Mesendoderm (in vitro differentiated cells): ENCODE measurements at regions not wholly inside any gene's neighbourhood (a gene's known extent, or its start where the extent isn't known, plus 50 kb on each side); places are given as distances from the start of the nearest gene placed in this dataset.
"Not testable (repeated sequence)": the region's sequence is repeated elsewhere in the genome, so short reads cannot be mapped to it uniquely, and the experiment has no call there.

Source experiments
- DNase-seq: peaks from one replicate; pipeline ENCODE4 v3.0.0; 2013
- H2AK5ac ChIP-seq: 2 replicates; pipeline ENCODE4 v1.6.1; 2013; ENCODE audit warnings: low read length, inconsistent platforms
- H2BK120ac ChIP-seq: 2 replicates; pipeline ENCODE4 v1.6.1; 2013; ENCODE audit warnings: low read depth, mild to moderate bottlenecking, low read length, moderate library complexity, mixed read lengths
- H2BK15ac ChIP-seq: replicated peaks from 2 replicates; pipeline ENCODE4 v1.6.1; 2013; ENCODE audit warnings: low read depth, mild to moderate bottlenecking, moderate library complexity
- H2BK5ac ChIP-seq: 2 replicates; pipeline ENCODE4 v1.6.1; 2013; ENCODE audit warnings: low read length, inconsistent platforms
- H3K18ac ChIP-seq: 2 replicates; pipeline ENCODE4 v1.6.1; 2013; ENCODE audit warnings: mild to moderate bottlenecking, low read length, mixed read lengths
- H3K23ac ChIP-seq: one replicate; pipeline ENCODE4 v1.6.1; 2013; ENCODE audit warnings: low read length
- H3K27ac ChIP-seq: 2 replicates; pipeline ENCODE4 v1.5.1; 2013; ENCODE audit warnings: low read depth, mild to moderate bottlenecking, inconsistent platforms, low read length, moderate library complexity
- H3K27me3 ChIP-seq: 2 replicates; pipeline ENCODE4 v1.6.1; 2013; ENCODE audit warnings: low read length, control low read depth, mild to moderate bottlenecking, inconsistent platforms; ENCODE audit not compliant: insufficient read depth, poor library complexity
- H3K36me3 ChIP-seq: 2 replicates; pipeline ENCODE4 v1.6.1; 2013; ENCODE audit warnings: low read length, inconsistent platforms; ENCODE audit not compliant: control insufficient read depth, insufficient read depth
- H3K4ac ChIP-seq: one replicate; pipeline ENCODE4 v1.6.1; 2013; ENCODE audit warnings: low read depth, mild to moderate bottlenecking, low read length, moderate library complexity
- H3K4me1 ChIP-seq: 2 replicates; pipeline ENCODE4 v1.6.1; 2013; ENCODE audit warnings: low read depth, low read length, inconsistent platforms; ENCODE audit not compliant: control insufficient read depth
- H3K4me2 ChIP-seq: 2 replicates; pipeline ENCODE4 v1.6.1; 2013; ENCODE audit warnings: low read length
- H3K4me3 ChIP-seq: 2 replicates; pipeline ENCODE4 v1.5.1; 2013; ENCODE audit warnings: mild to moderate bottlenecking, low read length
- H3K56ac ChIP-seq: one replicate; pipeline ENCODE4 v1.6.1; 2013; ENCODE audit warnings: low read length
- H3K79me1 ChIP-seq: 2 replicates; pipeline ENCODE4 v1.6.1; 2013; ENCODE audit warnings: low read length, inconsistent platforms
- H3K79me2 ChIP-seq: 2 replicates; pipeline ENCODE4 v1.6.1; 2013; ENCODE audit warnings: mild to moderate bottlenecking, low read length; ENCODE audit not compliant: control insufficient read depth, insufficient read depth
- H3K9ac ChIP-seq: 2 replicates; pipeline ENCODE4 v1.6.1; 2013; ENCODE audit warnings: low read length, inconsistent platforms
- H4K5ac ChIP-seq: one replicate; pipeline ENCODE4 v1.6.1; 2013; ENCODE audit warnings: low read length
- H4K8ac ChIP-seq: one replicate; pipeline ENCODE4 v1.6.1; 2013; ENCODE audit warnings: low read depth, mild to moderate bottlenecking, control low read depth, low read length, moderate library complexity
- WGBS: extraction: QIAGEN DNeasy Blood & Tissue Kit; methylation state at CpG from one replicate; pipeline ENCODE4 v1.1.7; 2013; ENCODE audit warnings: low lambda C conversion rate, missing lambda C conversion rate; ENCODE audit not compliant: insufficient coverage; ENCODE audit errors: extremely low coverage; 5-methylcytosine and 5-hydroxymethylcytosine counted together

DNA sequence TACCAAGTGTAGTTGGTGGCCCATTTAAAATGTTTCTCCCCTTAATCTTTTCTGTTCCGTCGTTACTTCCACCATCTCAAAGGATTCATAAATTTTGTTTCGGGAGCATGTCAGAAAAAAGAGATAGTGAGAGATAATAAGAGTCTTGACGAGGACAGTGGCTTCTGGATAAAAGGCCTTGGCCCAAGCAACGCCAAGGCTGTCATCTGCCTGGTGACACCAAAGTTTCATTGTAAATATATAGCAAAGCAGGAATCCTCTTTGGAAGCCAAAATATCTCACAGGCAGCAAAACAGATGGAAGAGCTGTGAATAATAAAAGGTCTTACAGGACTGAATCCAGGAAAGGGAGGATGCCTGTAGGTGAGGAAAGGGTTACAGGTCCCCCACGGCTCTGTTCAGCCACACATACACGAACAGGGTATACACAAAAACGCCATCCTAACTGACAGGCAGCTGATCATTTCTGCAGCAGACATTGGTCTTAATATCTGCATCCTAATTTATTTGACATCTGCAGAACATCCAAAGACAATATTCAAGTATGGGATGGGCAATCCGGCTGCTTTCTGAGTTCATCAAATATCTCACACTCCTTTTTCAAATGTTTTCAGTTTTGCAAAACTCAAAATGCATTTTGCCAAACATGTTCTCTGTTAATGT lies 382.8 kb downstream of the OSR1 start:
- Histone ChIP-seq H4K5ac (no peak overlapping the region), H2AK5ac (no peak overlapping the region), H3K9ac (no peak overlapping the region), H2BK120ac (no peak overlapping the region), H2BK15ac (no peak overlapping the region), H3K18ac (no peak overlapping the region), H3K4me3 (no peak overlapping the region), H3K79me2 (no peaks in the 10 kb centered on the region), H3K27me3 (no peaks in the 10 kb centered on the region), H3K4me2 (no peak overlapping the region), H3K23ac (no peak overlapping the region), H3K27ac (no peak overlapping the region), H3K56ac (no peak overlapping the region), H3K36me3 (no peaks in the 10 kb centered on the region), H2BK5ac (no peak overlapping the region), H3K79me1 (no peaks in the 10 kb centered on the region), H4K8ac (no peak overlapping the region), H3K4me1 (no peaks in the 10 kb centered on the region), H3K4ac (no peak overlapping the region)
- no CpG with 5 or more reads among the region's 9 CpGs for WGBS
- DNase-seq, result no peak

DNA sequence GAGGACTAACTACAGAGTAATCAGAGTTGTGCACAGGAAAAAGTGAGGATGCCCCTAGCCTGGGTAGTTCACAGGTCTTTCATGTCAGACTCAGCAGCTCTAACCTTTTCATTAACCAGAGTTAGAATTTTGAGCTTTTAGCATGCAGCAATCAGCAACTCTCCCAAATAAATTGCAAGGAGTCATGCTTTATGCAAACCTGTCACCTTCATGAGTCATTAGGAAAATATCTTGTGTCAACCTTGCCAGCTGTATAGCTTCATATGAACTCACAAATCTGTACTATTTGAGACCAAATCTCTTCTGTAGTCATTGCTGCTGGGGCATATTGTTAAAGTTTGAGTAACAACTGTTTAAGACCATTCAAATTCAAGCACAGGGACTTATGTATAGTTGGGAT lies 382.3 kb upstream of the NT5C1B start:
- Histone ChIP-seq H4K8ac (no peak overlapping the region), H3K36me3 (no peaks in the 10 kb centered on the region), H3K79me1 (no peaks in the 10 kb centered on the region), H3K4me2 (no peak overlapping the region), H2AK5ac (no peak overlapping the region), H3K18ac (no peak overlapping the region), H3K27ac (no peak overlapping the region), H2BK15ac (no peak overlapping the region), H3K4me1 (no peaks in the 10 kb centered on the region), H3K4ac (no peak overlapping the region), H4K5ac (no peak overlapping the region), H2BK120ac (no peak overlapping the region), H3K56ac (no peak overlapping the region), H3K9ac (no peak overlapping the region), H3K4me3 (no peak overlapping the region), H3K27me3 (no peaks in the 10 kb centered on the region), H2BK5ac (no peak overlapping the region), H3K23ac (no peak overlapping the region), H3K79me2 (no peaks in the 10 kb centered on the region)
- DNase-seq, result no peak

DNA sequence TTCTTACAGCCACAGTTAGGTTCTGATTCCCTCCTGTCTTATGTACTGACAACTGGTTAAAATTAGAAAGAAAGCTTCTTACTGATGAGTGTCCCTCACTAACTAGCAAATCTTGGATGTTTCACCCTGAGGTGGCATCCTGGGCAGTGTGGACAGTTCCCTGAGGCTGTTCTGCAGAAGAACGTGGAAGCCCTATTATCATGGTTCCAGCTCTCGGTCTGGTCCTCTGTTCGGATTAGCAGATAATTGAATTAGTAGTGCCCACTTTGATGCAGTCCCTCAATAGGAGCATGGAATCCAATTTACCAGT lies 381.7 kb upstream of the NT5C1B start:
- no peaks in the 10 kb centered on the region for H3K4me1 ChIP-seq
- H3K79me1 ChIP-seq, result no peaks in the 10 kb centered on the region
- no peak overlapping the region for H2BK5ac ChIP-seq
- no peak overlapping the region for H2BK120ac ChIP-seq
- no peak overlapping the region for H3K56ac ChIP-seq
- H2AK5ac ChIP-seq, result no peak overlapping the region
- no peak overlapping the region for H4K8ac ChIP-seq
- H3K23ac ChIP-seq, result no peak overlapping the region
- H3K36me3 ChIP-seq, result no peaks in the 10 kb centered on the region
- H3K27me3 ChIP-seq, result no peaks in the 10 kb centered on the region
- H2BK15ac ChIP-seq, result no peak overlapping the region
- no peak overlapping the region for H3K4ac ChIP-seq
- H4K5ac ChIP-seq, result no peak overlapping the region
- no peak overlapping the region for H3K4me2 ChIP-seq
- H3K79me2 ChIP-seq, result no peaks in the 10 kb centered on the region
- no peak overlapping the region for H3K27ac ChIP-seq
- H3K9ac ChIP-seq, result no peak overlapping the region
- WGBS, result no CpG with 5 or more reads among the region's 3 CpGs
- DNase-seq, result no peak
- H3K18ac ChIP-seq, result no peak overlapping the region
- no peak overlapping the region for H3K4me3 ChIP-seq

DNA sequence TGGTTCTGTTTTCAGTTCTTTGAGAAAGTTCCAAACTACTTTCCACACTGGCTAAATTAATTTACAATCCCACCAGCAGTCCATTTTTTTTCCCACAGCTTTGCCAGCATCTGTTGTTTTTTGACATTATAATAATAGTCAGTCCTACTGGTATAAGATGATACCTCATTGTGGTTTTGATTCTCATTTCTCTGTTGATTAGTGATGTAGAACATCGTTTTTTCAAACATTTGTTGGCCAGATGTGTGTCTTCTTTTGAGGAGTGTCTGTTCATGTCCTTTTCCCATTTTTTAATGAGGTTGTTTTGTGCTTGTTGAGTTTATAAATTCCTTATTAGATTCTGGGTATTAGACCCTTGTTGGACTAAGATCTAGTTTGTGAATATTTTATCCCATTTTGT lies 376.8 kb upstream of the NT5C1B start:
- H2AK5ac ChIP-seq, result no peak overlapping the region
- no CpG with 5 or more reads among the region's 1 CpG for WGBS
- H3K27ac ChIP-seq, result no peak overlapping the region
- H2BK15ac ChIP-seq, result no peak overlapping the region
- H3K56ac ChIP-seq, result no peak overlapping the region
- H3K23ac ChIP-seq, result no peak overlapping the region
- no peak overlapping the region for H2BK120ac ChIP-seq
- H3K18ac ChIP-seq, result no peak overlapping the region
- H3K9ac ChIP-seq, result no peak overlapping the region
- H4K5ac ChIP-seq, result no peak overlapping the region
- H3K36me3 ChIP-seq, result no peaks in the 10 kb centered on the region
- no peak overlapping the region for H4K8ac ChIP-seq
- H3K79me2 ChIP-seq, result no peaks in the 10 kb centered on the region
- no peak overlapping the region for H3K4me2 ChIP-seq
- no peak overlapping the region for H3K4me3 ChIP-seq
- no peak for DNase-seq
- H3K4ac ChIP-seq, result no peak overlapping the region
- no peaks in the 10 kb centered on the region for H3K4me1 ChIP-seq
- no peak overlapping the region for H2BK5ac ChIP-seq
- H3K27me3 ChIP-seq, result no peaks in the 10 kb centered on the region
- no peaks in the 10 kb centered on the region for H3K79me1 ChIP-seq

DNA sequence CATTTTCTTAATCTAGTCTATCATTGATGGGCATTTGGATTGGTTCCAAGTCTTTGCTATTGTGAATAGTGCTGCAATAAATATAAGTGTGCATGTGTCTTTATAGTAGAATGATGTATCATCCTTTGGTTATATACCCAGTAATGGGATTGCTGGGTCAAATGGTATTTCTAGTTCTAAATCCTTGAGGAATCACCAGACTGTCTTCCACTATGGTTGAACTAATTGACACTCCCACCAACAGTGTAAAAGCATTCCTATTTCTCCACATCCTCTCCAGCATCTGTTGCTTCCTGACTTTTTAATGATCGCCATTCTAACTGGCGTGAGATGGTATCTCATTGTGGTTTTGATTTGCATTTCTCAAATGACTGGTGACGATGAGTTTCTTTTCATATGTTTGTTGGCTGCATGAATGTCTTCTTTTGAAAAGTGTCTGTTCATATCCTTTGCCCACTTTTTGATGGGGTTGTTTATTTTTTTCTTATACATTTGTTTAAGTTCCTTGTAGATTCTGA lies 374.4 kb upstream of the NT5C1B start:
- not testable (repeated sequence) for H2AK5ac ChIP-seq, H3K4me3 ChIP-seq, H2BK5ac ChIP-seq, H2BK120ac ChIP-seq, H3K27me3 ChIP-seq, H3K79me2 ChIP-seq, H3K23ac ChIP-seq, H3K9ac ChIP-seq, H3K36me3 ChIP-seq, H3K27ac ChIP-seq, H3K4me2 ChIP-seq, H4K8ac ChIP-seq, H2BK15ac ChIP-seq, H3K56ac ChIP-seq, H4K5ac ChIP-seq, H3K4ac ChIP-seq, H3K79me1 ChIP-seq, H3K4me1 ChIP-seq, DNase-seq, H3K18ac ChIP-seq
- no CpG with 5 or more reads among the region's 3 CpGs for WGBS

DNA sequence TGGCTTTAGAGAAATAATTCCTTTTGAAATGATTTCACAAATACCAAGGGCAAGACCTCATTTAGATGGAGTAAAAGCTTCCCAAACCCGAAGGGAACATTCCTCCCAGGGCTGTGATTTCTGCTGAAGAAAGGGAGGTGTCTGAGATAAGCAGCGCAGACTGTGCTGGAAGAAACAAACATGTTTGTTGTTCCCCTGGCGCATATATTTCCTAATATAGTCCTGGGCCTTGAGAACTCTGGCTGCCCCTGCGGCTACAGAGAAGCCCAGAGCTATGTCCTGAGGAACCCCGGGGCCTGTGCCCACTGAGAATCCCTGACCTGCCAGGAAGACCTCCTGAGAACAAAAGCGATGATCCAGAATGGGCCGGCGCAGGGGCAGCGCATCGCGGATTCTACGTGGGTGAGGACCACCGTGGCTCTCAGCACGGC lies 372.6 kb upstream of the NT5C1B start:
- no peak overlapping the region for H4K8ac ChIP-seq
- H2AK5ac ChIP-seq, result no peak overlapping the region
- H3K4me1 ChIP-seq, result no peaks in the 10 kb centered on the region
- no peak overlapping the region for H3K4me2 ChIP-seq
- no CpG with 5 or more reads among the region's 14 CpGs for WGBS
- H3K9ac ChIP-seq, result no peak overlapping the region
- H3K27ac ChIP-seq, result no peak overlapping the region
- H3K23ac ChIP-seq, result no peak overlapping the region
- no peaks in the 10 kb centered on the region for H3K27me3 ChIP-seq
- H3K4ac ChIP-seq, result no peak overlapping the region
- no peak overlapping the region for H2BK5ac ChIP-seq
- H3K56ac ChIP-seq, result no peak overlapping the region
- no peak overlapping the region for H2BK15ac ChIP-seq
- H2BK120ac ChIP-seq, result no peak overlapping the region
- H3K36me3 ChIP-seq, result no peaks in the 10 kb centered on the region
- H3K18ac ChIP-seq, result no peak overlapping the region
- no peak overlapping the region for H3K4me3 ChIP-seq
- no peak overlapping the region for H4K5ac ChIP-seq
- DNase-seq, result no peak
- H3K79me2 ChIP-seq, result no peaks in the 10 kb centered on the region
- no peaks in the 10 kb centered on the region for H3K79me1 ChIP-seq
